Sigmoid colon (tissue), 4 donors: ENCODE measurements at regions not wholly inside any gene's neighbourhood (a gene's known extent, or its start where the extent isn't known, plus 50 kb on each side); places are given as distances from the start of the nearest gene placed in this dataset.

Experiments
- CTCF ChIP-seq, 4 experiments: fragments of 450-650 bp in 3 of 4; fragments of 200-600 bp in 1 of 4; IDR thresholded peaks; one replicate each; pipeline ENCODE4 v1.5.1; 2016 to 2019; ENCODE audit warnings: antibody characterized with exemption in 4 of 4, mild to moderate bottlenecking in 3 of 4, moderate library complexity in 2 of 4
- EP300 ChIP-seq, 4 donors: sonication (generic); formaldehyde crosslinking; IDR thresholded peaks; one replicate each; pipeline ENCODE4 v1.6.1; 2017; ENCODE audit warnings: antibody characterized with exemption in 4 of 4
- POLR2AphosphoS5 ChIP-seq, 4 donors: sonication (generic); formaldehyde crosslinking; IDR thresholded peaks; one replicate each; pipeline ENCODE4 v1.6.1; 2017; ENCODE audit warnings: antibody characterized with exemption in 4 of 4

GRCh38 chr20:57094991-57095390, 171.4 kb downstream of the BMP7 start:
- TF ChIP-seq CTCF (IDR thresholded peaks at IDR 0.05) (no peak), EP300 (IDR thresholded peaks at IDR 0.05) (no peak), POLR2AphosphoS5 (IDR thresholded peaks at IDR 0.05) (no peak)
